22Rv1 (cell line): ENCODE measurements at regions not wholly inside any gene's neighbourhood (a gene's known extent, or its start where the extent isn't known, plus 50 kb on each side); places are given as distances from the start of the nearest gene placed in this dataset.

Experiments used
- H3K27ac ChIP-seq: fragments of 450-650 bp; 2 replicates; pipeline ENCODE4 v1.5.1; 2017
- CTCF ChIP-seq: fragments of 450-650 bp; IDR thresholded peaks from 2 replicates; pipeline ENCODE4 v1.5.1; 2017; ENCODE audit warnings: mild to moderate bottlenecking
- ZFX ChIP-seq: fragments of 450-650 bp; IDR thresholded peaks from 2 replicates; pipeline ENCODE4 v1.6.1; 2017; ENCODE audit warnings: antibody characterized with exemption, borderline replicate concordance

GRCh38 chr5:125424402-125425141 is 678.1 kb upstream of the ZNF608 start:
- TF ChIP-seq ZFX (no peak), CTCF (no peak)
- no peak overlapping the region for H3K27ac ChIP-seq

- TF ChIP-seq CTCF = no peak
- no peak for TF ChIP-seq ZFX
These were observed 683.1 kb upstream of the ZNF608 start for GRCh38 chr5:125429498-125429897.

GRCh38 chr5:125433457-125433856 is 687.0 kb upstream of the ZNF608 start:
- H3K27ac ChIP-seq = no peak overlapping the region
- TF ChIP-seq ZFX (no peak), CTCF (no peak)

More at GRCh38 chr5:125429498-125429897, 683.1 kb upstream of the ZNF608 start:
- no peak overlapping the region for H3K27ac ChIP-seq

GRCh38 chr5:125439243-125439642 is 692.8 kb upstream of the ZNF608 start:
- H3K27ac ChIP-seq = no peak overlapping the region
- no peak for TF ChIP-seq ZFX
- TF ChIP-seq CTCF = no peak

- H3K27ac ChIP-seq = no peak overlapping the region
- TF ChIP-seq CTCF = no peak
- TF ChIP-seq ZFX = no peak
These were observed 694.5 kb upstream of the ZNF608 start for GRCh38 chr5:125440905-125441304.

GRCh38 chr5:125446986-125447385 is 700.5 kb upstream of the ZNF608 start:
- TF ChIP-seq ZFX = no peak
- no peak for TF ChIP-seq CTCF
- H3K27ac ChIP-seq = no peak overlapping the region

- no peak for TF ChIP-seq CTCF
- no peak for TF ChIP-seq ZFX
- no peak overlapping the region for H3K27ac ChIP-seq
These were observed 704.3 kb upstream of the ZNF608 start for GRCh38 chr5:125450771-125451170.
